H1 (cell line): ENCODE measurements at regions not wholly inside any gene's neighbourhood (a gene's known extent, or its start where the extent isn't known, plus 50 kb on each side); places are given as distances from the start of the nearest gene placed in this dataset.

ENCODE experiments used
- CREB1 ChIP-seq: IDR thresholded peaks from 2 replicates; pipeline ENCODE4 v1.6.1; 2012; ENCODE audit warnings: inconsistent platforms
- RXRA ChIP-seq: IDR thresholded peaks from 2 replicates; pipeline ENCODE4 v1.6.1; 2011; ENCODE audit warnings: low read depth, mild to moderate bottlenecking, low read length, moderate library complexity; ENCODE audit not compliant: insufficient read depth

DNA sequence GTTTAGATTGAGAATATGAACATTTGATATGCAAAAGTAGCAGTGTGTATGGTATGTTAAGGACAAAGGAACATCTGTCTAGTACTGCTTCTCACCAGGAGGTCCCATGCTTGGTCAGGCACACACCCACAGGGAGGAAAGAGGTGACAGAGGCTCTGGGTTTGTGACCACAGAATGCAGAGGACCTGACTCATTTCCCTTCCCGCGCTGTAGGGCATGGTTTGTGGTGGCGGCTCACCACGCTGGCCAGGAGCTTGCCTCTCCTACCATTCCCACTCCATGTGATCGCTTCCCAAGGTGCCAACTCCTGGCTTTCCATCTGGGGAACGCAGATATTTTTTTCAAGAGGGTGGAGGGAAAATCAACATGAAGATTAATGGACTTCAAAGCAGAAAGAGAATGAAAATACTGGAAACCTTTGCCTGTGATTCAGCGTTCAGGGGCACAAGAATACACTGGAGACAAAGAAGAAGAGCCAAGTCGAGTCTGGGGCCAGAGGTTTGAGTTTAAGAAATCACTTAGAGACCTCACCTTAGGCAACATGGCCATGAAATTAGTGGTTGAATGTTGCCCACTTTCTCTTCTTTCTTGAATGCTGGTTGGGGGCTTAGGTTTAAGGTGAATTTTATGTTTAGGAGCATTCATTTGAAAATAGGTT is 477.8 kb downstream of the CCDC171 start (continued):
- TF ChIP-seq RXRA (no peak), CREB1 (no peak)
